ENCODE measurements at regions not wholly inside any gene's neighbourhood (a gene's known extent, or its start where the extent isn't known, plus 50 kb on each side); places are given as distances from the start of the nearest gene placed in this dataset.

- Mint-ChIP-seq H3K4me1 (ENCODE audit: low read depth) (no peaks in the 10 kb centered on the region), H3K27me3 (no peaks in the 10 kb centered on the region), H3K4me3 (no peak overlapping the region), H3K27ac (no peak overlapping the region), H3K9me3 (no peaks in the 10 kb centered on the region), H3K36me3 (ENCODE audit: low read depth) (no peaks in the 10 kb centered on the region)
Observed at GRCh38 chr16:85364323-85365040, 248.6 kb upstream of the GSE1 start.

- H3K27me3 Mint-ChIP-seq: no peaks in the 10 kb centered on the region
- no peak overlapping the region for H3K27ac Mint-ChIP-seq
- no peaks in the 10 kb centered on the region for H3K36me3 Mint-ChIP-seq (ENCODE audit: low read depth)
- no peaks in the 10 kb centered on the region for H3K4me1 Mint-ChIP-seq (ENCODE audit: low read depth)
- H3K4me3 Mint-ChIP-seq: no peak overlapping the region
- H3K9me3 Mint-ChIP-seq: no peaks in the 10 kb centered on the region
Observed at GRCh38 chr16:85365120-85365519, 248.0 kb upstream of the GSE1 start.

GRCh38 chr16:85366031-85366763 lies 246.9 kb upstream of the GSE1 start:
- no peaks in the 10 kb centered on the region for H3K9me3 Mint-ChIP-seq
- H3K27me3 Mint-ChIP-seq: no peaks in the 10 kb centered on the region
- H3K36me3 Mint-ChIP-seq (ENCODE audit: low read depth): no peaks in the 10 kb centered on the region
- H3K4me1 Mint-ChIP-seq (ENCODE audit: low read depth): no peaks in the 10 kb centered on the region
- H3K27ac Mint-ChIP-seq: no peak overlapping the region
- no peak overlapping the region for H3K4me3 Mint-ChIP-seq

GRCh38 chr16:85367485-85367884 lies 245.6 kb upstream of the GSE1 start:
- H3K4me3 Mint-ChIP-seq: no peak overlapping the region
- H3K27ac Mint-ChIP-seq: no peak overlapping the region
- H3K9me3 Mint-ChIP-seq: no peaks in the 10 kb centered on the region
- no peaks in the 10 kb centered on the region for H3K36me3 Mint-ChIP-seq (ENCODE audit: low read depth)
- no peaks in the 10 kb centered on the region for H3K27me3 Mint-ChIP-seq
- H3K4me1 Mint-ChIP-seq (ENCODE audit: low read depth): peaks cover 1% of the 10 kb centered on the region

- H3K4me1 Mint-ChIP-seq (ENCODE audit: low read depth): peaks cover 10% of the 10 kb centered on the region
- H3K27me3 Mint-ChIP-seq: no peaks in the 10 kb centered on the region
- H3K9me3 Mint-ChIP-seq: no peaks in the 10 kb centered on the region
- no peak overlapping the region for H3K4me3 Mint-ChIP-seq
- no peak overlapping the region for H3K27ac Mint-ChIP-seq
- H3K36me3 Mint-ChIP-seq (ENCODE audit: low read depth): no peaks in the 10 kb centered on the region
Observed at GRCh38 chr16:85369060-85369459, 244.1 kb upstream of the GSE1 start.

GRCh38 chr16:85369741-85370528 lies 243.2 kb upstream of the GSE1 start:
- Mint-ChIP-seq H3K4me3 (no peak overlapping the region), H3K9me3 (no peaks in the 10 kb centered on the region), H3K27ac (no peak overlapping the region), H3K4me1 (ENCODE audit: low read depth) (peaks cover 10% of the 10 kb centered on the region), H3K27me3 (no peaks in the 10 kb centered on the region), H3K36me3 (ENCODE audit: low read depth) (no peaks in the 10 kb centered on the region)

- H3K4me3 Mint-ChIP-seq: no peak overlapping the region
- no peaks in the 10 kb centered on the region for H3K9me3 Mint-ChIP-seq
- H3K4me1 Mint-ChIP-seq (ENCODE audit: low read depth): peaks cover 10% of the 10 kb centered on the region
- no peaks in the 10 kb centered on the region for H3K27me3 Mint-ChIP-seq
- H3K36me3 Mint-ChIP-seq (ENCODE audit: low read depth): no peaks in the 10 kb centered on the region
- H3K27ac Mint-ChIP-seq: no peak overlapping the region
Observed at GRCh38 chr16:85370543-85370880, 242.6 kb upstream of the GSE1 start.

- H3K4me3 Mint-ChIP-seq: no peak overlapping the region
- H3K4me1 Mint-ChIP-seq (ENCODE audit: low read depth): peaks cover 10% of the 10 kb centered on the region
- H3K27ac Mint-ChIP-seq: no peak overlapping the region
- no peaks in the 10 kb centered on the region for H3K36me3 Mint-ChIP-seq (ENCODE audit: low read depth)
- H3K9me3 Mint-ChIP-seq: no peaks in the 10 kb centered on the region
- no peaks in the 10 kb centered on the region for H3K27me3 Mint-ChIP-seq
Observed at GRCh38 chr16:85370881-85371651, 242.1 kb upstream of the GSE1 start.

- no peaks in the 10 kb centered on the region for H3K27me3 Mint-ChIP-seq
- H3K4me3 Mint-ChIP-seq: no peak overlapping the region
- peaks cover 10% of the 10 kb centered on the region for H3K4me1 Mint-ChIP-seq (ENCODE audit: low read depth)
- H3K27ac Mint-ChIP-seq: no peak overlapping the region
- H3K9me3 Mint-ChIP-seq: no peaks in the 10 kb centered on the region
- H3K36me3 Mint-ChIP-seq (ENCODE audit: low read depth): no peaks in the 10 kb centered on the region
Observed at GRCh38 chr16:85371948-85372347, 241.2 kb upstream of the GSE1 start.

GRCh38 chr16:85372627-85373372 lies 240.3 kb upstream of the GSE1 start:
- peaks cover 10% of the 10 kb centered on the region for H3K4me1 Mint-ChIP-seq (ENCODE audit: low read depth)
- H3K27ac Mint-ChIP-seq: no peak overlapping the region
- H3K9me3 Mint-ChIP-seq: no peaks in the 10 kb centered on the region
- H3K36me3 Mint-ChIP-seq (ENCODE audit: low read depth): no peaks in the 10 kb centered on the region
- no peak overlapping the region for H3K4me3 Mint-ChIP-seq
- no peaks in the 10 kb centered on the region for H3K27me3 Mint-ChIP-seq

- H3K9me3 Mint-ChIP-seq: no peaks in the 10 kb centered on the region
- no peak overlapping the region for H3K27ac Mint-ChIP-seq
- no peak overlapping the region for H3K4me3 Mint-ChIP-seq
- no peaks in the 10 kb centered on the region for H3K36me3 Mint-ChIP-seq (ENCODE audit: low read depth)
- H3K27me3 Mint-ChIP-seq: no peaks in the 10 kb centered on the region
- H3K4me1 Mint-ChIP-seq (ENCODE audit: low read depth): peaks cover 10% of the 10 kb centered on the region
Observed at GRCh38 chr16:85373741-85374570, 239.2 kb upstream of the GSE1 start.

- Mint-ChIP-seq H3K36me3 (ENCODE audit: low read depth) (no peaks in the 10 kb centered on the region), H3K9me3 (no peaks in the 10 kb centered on the region), H3K4me1 (ENCODE audit: low read depth) (peaks cover 10% of the 10 kb centered on the region), H3K27ac (no peak overlapping the region), H3K27me3 (no peaks in the 10 kb centered on the region), H3K4me3 (no peak overlapping the region)
Observed at GRCh38 chr16:85374571-85374872, 238.6 kb upstream of the GSE1 start.

- Mint-ChIP-seq H3K27ac (no peak overlapping the region), H3K9me3 (no peaks in the 10 kb centered on the region), H3K36me3 (ENCODE audit: low read depth) (no peaks in the 10 kb centered on the region), H3K4me3 (no peak overlapping the region), H3K4me1 (ENCODE audit: low read depth) (peaks cover 10% of the 10 kb centered on the region), H3K27me3 (peaks cover 4% of the 10 kb centered on the region)
Observed at GRCh38 chr16:85375282-85375681, 237.8 kb upstream of the GSE1 start.

Measured in stimulated activated naive CD8-positive, alpha-beta T cell treated with anti-CD3 and anti-CD28 coated beads, Interleukin-15, Interleukin-2, amounts not matched to agents 100 ng/mL and 50 ng/mL, for 24 hours (primary cell).